SU-DHL-6 (cell line): ENCODE measurements at regions not wholly inside any gene's neighbourhood (a gene's known extent, or its start where the extent isn't known, plus 50 kb on each side); places are given as distances from the start of the nearest gene placed in this dataset.

Experiments
- H2AFZ ChIP-seq: fragments of 200-600 bp; sonication (generic); 2 replicates; pipeline ENCODE4 v1.6.1; 2014; ENCODE audit warnings: low read depth, mild to moderate bottlenecking, moderate library complexity, mixed read lengths, antibody characterized with exemption, low read length; ENCODE audit not compliant: severe bottlenecking
- H3F3A ChIP-seq: fragments of 200-600 bp; shearing (Covaris generic); 2 replicates; pipeline ENCODE4 v1.6.0; 2016; ENCODE audit warnings: antibody characterized with exemption, mild to moderate bottlenecking; ENCODE audit not compliant: insufficient read depth
- H3K27ac ChIP-seq: fragments of 200-600 bp; sonication (generic); 2 replicates; pipeline ENCODE4 v1.5.1; 2016; ENCODE audit warnings: low read depth, mild to moderate bottlenecking, low read length, moderate library complexity, mixed read lengths
- H3K27me3 ChIP-seq: fragments of 200-600 bp; sonication (generic), shearing (Covaris generic); 2 replicates; pipeline ENCODE4 v1.6.0; 2014; ENCODE audit warnings: mild to moderate bottlenecking, low read length
- H3K36me3 ChIP-seq: fragments of 200-600 bp; sonication (generic); 2 replicates; pipeline ENCODE4 v1.6.1; 2014; ENCODE audit warnings: mild to moderate bottlenecking, low read length, mixed read lengths
- H3K4me2 ChIP-seq: fragments of 300-600, 200-600 bp; shearing (Covaris generic), sonication (generic); 2 replicates; pipeline ENCODE4 v1.6.0; 2014; ENCODE audit warnings: low read length, low read depth, mild to moderate bottlenecking; ENCODE audit not compliant: poor library complexity, severe bottlenecking
- H3K4me3 ChIP-seq: fragments of 200-600 bp; sonication (generic); 2 replicates; pipeline ENCODE4 v1.5.1; 2014; ENCODE audit warnings: antibody characterized with exemption, low read length, mild to moderate bottlenecking, mixed read lengths; ENCODE audit not compliant: insufficient read depth, poor library complexity, severe bottlenecking
- H3K79me2 ChIP-seq: fragments of 200-600 bp; sonication (generic); 2 replicates; pipeline ENCODE4 v1.6.1; 2014; ENCODE audit warnings: mild to moderate bottlenecking, low read length, moderate library complexity; ENCODE audit not compliant: insufficient read depth
- H3K9ac ChIP-seq: fragments of 200-600 bp; sonication (generic); 2 replicates; pipeline ENCODE4 v1.7.0; 2014; ENCODE audit warnings: mild to moderate bottlenecking, low read length
- H3K9me2 ChIP-seq: fragments of 200-600 bp; sonication (generic); replicated peaks from 2 replicates; pipeline ENCODE4 v1.6.1; 2014; ENCODE audit warnings: low read length; ENCODE audit not compliant: insufficient read depth
- H3K9me3 ChIP-seq: fragments of 200-600 bp; sonication (generic); 2 replicates; pipeline ENCODE4 v1.6.1; 2014; ENCODE audit warnings: low read length, mixed read lengths; ENCODE audit not compliant: insufficient read depth
- H4K20me1 ChIP-seq: fragments of 200-600 bp; sonication (generic); 2 replicates; pipeline ENCODE4 v1.6.1; 2014; ENCODE audit warnings: low read depth, mild to moderate bottlenecking, antibody characterized with exemption, low read length, moderate library complexity, mixed read lengths
- CTCF ChIP-seq: fragments of 200-600 bp; sonication (generic); IDR thresholded peaks from one replicate; pipeline ENCODE4 v1.5.1; 2017; ENCODE audit warnings: antibody characterized with exemption, mild to moderate bottlenecking, low read length, moderate library complexity; ENCODE audit not compliant: insufficient read depth, poor library complexity, severe bottlenecking
- EZH2phosphoT487 ChIP-seq: fragments of 200-600 bp; sonication (generic), shearing (Covaris generic); conservative IDR thresholded peaks from 2 replicates; pipeline ENCODE4 v1.6.1; 2018; ENCODE audit warnings: mild to moderate bottlenecking, antibody characterized with exemption, low read length, moderate library complexity, mixed read lengths

GRCh38 chr10:36141856-36142560 lies 499.9 kb upstream of the FZD8 start:
- no peak overlapping the region for H3K4me2 ChIP-seq
- no peak overlapping the region for H2AFZ ChIP-seq
- no peaks in the 10 kb centered on the region for H3K9me2 ChIP-seq
- no peaks in the 10 kb centered on the region for H4K20me1 ChIP-seq
- no peak overlapping the region for H3K4me3 ChIP-seq
- H3K79me2 ChIP-seq: no peaks in the 10 kb centered on the region
- no peaks in the 10 kb centered on the region for H3K27me3 ChIP-seq
- H3K27ac ChIP-seq: no peak overlapping the region
- no peaks in the 10 kb centered on the region for H3F3A ChIP-seq
- H3K9ac ChIP-seq: no peak overlapping the region
- TF ChIP-seq CTCF: no peak
- no peak for TF ChIP-seq EZH2phosphoT487
- H3K36me3 ChIP-seq: no peaks in the 10 kb centered on the region
- H3K9me3 ChIP-seq: no peaks in the 10 kb centered on the region

GRCh38 chr10:36129051-36129450 lies 487.0 kb upstream of the FZD8 start:
- H3K79me2 ChIP-seq: no peaks in the 10 kb centered on the region
- TF ChIP-seq CTCF (no peak), EZH2phosphoT487 (no peak)
- H2AFZ ChIP-seq: no peak overlapping the region
- H3K36me3 ChIP-seq: no peaks in the 10 kb centered on the region
- H3K27me3 ChIP-seq: no peaks in the 10 kb centered on the region
- no peak overlapping the region for H3K4me3 ChIP-seq
- H3K27ac ChIP-seq: no peak overlapping the region
- no peak overlapping the region for H3K9ac ChIP-seq
- H3K4me2 ChIP-seq: no peak overlapping the region
- H3F3A ChIP-seq: no peaks in the 10 kb centered on the region
- H4K20me1 ChIP-seq: no peaks in the 10 kb centered on the region
- no peaks in the 10 kb centered on the region for H3K9me3 ChIP-seq
- no peaks in the 10 kb centered on the region for H3K9me2 ChIP-seq

GRCh38 chr10:36126076-36126475 lies 484.0 kb upstream of the FZD8 start:
- no peak overlapping the region for H3K9ac ChIP-seq
- H3K36me3 ChIP-seq: no peaks in the 10 kb centered on the region
- H3K79me2 ChIP-seq: no peaks in the 10 kb centered on the region
- H3K9me3 ChIP-seq: no peaks in the 10 kb centered on the region
- no peaks in the 10 kb centered on the region for H3K9me2 ChIP-seq
- H4K20me1 ChIP-seq: no peaks in the 10 kb centered on the region
- TF ChIP-seq EZH2phosphoT487 (no peak), CTCF (no peak)
- H3K4me3 ChIP-seq: no peak overlapping the region
- H3K4me2 ChIP-seq: no peak overlapping the region
- no peaks in the 10 kb centered on the region for H3F3A ChIP-seq
- no peak overlapping the region for H2AFZ ChIP-seq
- no peaks in the 10 kb centered on the region for H3K27me3 ChIP-seq
- no peak overlapping the region for H3K27ac ChIP-seq
